Activated CD4-positive, CD25-positive, alpha-beta regulatory T cell (primary cell): ENCODE measurements at regions not wholly inside any gene's neighbourhood (a gene's known extent, or its start where the extent isn't known, plus 50 kb on each side); places are given as distances from the start of the nearest gene placed in this dataset.
"Not testable (repeated sequence)": the region's sequence is repeated elsewhere in the genome, so short reads cannot be mapped to it uniquely, and the experiment has no call there.

Experiments used
- DNase-seq, 4 experiments: peaks; one replicate each; lab custom pipeline; 2025; lab: John Stamatoyannopoulos, UW

DNA sequence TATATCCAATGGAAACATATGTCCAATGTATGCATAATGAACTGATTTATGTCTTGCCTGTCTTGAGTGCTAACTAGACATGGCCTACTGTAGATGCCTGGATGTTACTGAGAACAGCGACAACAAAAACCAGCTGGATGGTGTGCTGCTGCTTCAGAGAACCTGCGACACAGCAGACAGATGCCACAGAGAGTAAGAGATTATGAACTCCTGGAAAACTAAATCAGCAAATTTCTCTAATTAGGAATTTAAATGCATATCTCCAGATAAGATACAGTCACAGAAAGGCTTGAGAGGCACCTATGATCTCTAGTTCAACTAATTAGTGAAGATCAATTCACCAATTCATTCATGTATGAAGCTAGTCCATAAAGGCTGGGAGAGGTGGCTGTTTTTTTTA is 1508.0 kb upstream of the TENM4 start:
- no peak for DNase-seq

DNA sequence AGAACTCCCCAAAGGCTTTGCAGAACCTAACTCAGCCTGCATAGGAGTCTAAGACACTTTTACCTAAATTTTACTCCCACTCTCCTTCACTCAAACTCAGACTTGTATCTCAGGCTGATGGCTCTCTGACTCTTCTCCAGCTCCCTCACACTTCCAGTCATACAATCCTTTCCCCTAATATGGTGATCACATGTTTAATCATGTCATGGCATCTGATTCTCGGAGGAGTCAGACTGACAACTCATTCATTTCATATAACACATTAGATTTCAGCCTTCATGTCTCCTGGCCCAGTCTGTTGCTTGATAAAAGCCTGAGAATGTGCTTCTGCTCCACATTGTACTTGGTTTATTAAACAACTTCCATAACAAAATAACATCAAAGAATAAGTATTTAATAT is 1503.9 kb upstream of the TENM4 start:
- DNase-seq: no peak

DNA sequence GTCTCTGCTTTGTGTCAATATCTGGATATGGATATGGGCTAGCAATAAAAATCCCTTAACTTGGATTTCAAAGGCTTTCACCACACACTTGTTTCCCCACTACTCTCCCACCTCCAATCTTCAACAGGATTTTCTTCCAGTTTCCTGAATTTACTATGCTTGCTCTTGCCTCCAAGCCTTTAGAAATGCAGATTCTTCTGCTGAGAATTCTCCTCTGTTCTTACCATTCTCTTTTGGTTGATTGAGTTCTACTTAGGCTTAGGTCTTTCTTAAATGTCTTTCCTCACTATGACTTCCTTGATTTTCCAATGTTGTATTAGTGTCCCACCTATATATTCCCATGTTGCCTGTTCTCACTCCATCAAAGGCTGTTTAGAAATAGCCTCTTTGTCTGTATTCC is 1502.4 kb upstream of the TENM4 start:
- DNase-seq: no peak

DNA sequence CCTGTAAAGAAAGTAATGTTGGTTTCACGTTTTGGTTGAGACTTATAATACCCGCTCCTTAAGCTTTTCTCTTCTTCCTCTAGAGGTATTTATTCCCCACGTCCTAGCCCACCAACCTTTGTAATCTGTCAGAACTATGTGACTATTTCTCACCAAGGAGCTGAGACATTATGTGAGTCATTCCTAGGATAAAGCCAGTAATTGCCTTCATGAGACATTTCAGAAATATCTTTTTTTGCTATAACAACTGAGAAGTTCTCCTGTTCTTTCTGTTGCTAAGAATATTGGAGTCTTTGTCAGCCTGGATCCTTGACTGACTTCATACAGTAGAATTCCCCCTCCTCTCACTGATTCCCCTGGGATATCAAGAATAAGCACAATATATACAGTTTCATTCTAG is 1497.0 kb upstream of the TENM4 start:
- DNase-seq: no peak

DNA sequence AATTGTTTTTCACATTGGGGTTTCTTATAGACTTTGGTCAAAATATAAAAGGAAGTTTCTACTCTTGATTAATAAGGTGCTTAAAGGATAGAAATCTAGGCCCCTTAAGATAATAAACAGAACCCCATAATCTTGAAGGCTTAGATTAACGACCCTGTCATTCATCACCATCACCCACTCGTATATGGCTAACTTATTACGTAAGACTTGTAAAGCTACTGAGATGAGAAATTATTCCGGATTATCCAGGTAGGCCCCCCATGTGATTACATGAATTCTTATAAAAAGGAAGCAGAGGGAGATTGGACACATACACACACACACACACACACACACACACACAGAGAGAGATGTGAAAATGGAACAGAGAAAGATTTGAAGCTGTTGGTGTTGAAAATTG is 1489.2 kb upstream of the TENM4 start:
- no peak for DNase-seq

DNA sequence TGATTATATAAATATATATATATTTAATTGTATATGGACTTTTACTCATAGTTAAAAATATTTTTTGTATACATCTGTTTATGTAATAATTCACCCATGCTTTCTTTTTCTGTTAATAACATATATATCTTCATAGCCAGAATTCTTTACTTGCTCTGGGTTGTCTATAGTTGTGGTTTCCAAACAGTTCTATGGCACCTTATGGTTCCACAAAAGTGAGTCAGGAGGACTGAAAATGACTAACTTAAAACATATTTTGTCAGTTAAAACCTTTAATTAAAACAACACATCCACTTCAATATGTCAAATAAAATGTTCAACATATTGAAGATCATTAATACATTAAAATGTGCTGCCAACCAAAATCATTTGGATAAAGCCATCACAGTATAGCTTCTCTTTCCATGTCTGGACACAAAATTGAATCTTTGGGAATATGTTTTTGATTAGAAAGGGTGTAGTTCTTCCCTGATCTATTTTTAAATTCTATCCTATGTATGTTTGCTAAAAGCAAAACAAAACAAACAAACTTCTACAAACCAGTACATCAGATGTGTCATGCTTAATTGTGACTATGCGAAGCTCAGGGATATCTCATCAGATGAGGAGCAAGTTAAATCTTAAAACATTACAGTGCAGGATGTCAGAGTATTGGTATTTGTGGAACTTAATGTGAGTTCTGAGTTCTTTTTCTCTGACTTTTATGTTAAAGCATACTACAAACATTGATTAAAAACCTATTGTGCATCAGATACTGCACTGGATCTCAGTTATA is 1488.4 kb upstream of the TENM4 start:
- DNase-seq: no peak

DNA sequence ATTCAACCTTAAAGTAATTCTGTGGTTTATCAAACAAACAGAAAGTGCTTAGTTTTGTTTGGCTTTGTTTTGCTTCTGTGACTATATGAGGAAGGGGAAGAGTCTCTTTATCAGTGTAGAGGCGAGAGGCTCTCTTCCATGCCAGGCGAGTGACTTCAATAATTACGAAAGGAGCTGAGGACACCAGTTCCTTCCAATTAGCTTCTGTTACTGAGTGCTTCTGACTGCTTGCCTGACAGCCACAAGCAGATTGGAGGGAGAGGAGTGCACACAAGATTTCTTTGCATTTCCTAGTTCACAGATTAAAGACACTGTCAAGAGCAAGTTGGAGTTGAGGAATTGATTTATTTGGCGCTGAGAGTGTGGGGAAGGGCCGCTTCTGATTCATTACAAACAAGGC is 1484.5 kb upstream of the TENM4 start:
- no peak for DNase-seq

DNA sequence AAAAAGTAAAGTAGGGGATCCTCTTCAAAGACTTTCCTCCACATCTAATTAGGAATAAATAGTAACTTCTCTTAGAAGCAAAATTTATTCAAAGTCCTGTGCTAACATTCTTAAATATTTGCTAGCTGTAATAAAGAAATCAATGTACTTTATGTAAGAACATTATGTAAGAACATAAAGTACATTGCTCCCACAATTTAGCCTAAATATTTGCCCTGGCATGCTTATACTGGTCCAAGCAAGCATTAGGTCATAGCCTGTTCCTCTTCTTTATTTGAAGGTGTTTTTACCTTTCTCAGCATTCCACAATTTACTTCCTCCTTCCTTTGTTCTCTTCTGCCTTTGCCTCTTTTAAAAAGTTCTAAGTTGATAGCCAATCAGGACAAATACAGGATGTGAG is 1480.5 kb upstream of the TENM4 start:
- DNase-seq: not testable (repeated sequence)

DNA sequence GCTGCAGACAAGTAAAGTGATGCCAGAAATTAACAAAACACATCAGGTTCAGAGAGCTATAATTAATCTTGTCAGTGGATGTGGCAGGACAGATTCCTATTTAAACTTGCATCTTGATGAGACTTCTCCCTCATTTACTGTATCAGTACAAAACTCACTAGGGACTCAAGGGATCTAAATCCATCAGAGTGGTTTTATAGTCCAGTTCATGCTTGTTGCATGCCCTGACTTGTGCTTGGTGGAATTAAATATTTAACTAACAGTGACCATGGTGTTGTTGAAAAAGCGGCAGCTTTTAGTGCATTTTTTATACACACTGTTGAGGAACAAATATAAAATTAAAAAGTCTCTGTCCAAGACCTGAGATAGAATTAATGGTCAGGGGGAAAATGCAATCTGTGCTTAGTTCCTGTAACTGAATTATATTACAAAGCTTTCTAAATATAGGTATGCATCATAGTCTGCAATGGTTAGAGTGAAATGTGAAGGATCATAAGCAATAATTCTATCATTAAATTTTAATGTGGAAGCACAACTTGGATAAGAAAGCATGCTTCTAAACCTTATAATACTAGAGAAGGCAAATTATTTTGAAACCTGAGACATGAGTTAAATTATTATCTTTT is 1475.5 kb upstream of the TENM4 start:
- DNase-seq: no peak

DNA sequence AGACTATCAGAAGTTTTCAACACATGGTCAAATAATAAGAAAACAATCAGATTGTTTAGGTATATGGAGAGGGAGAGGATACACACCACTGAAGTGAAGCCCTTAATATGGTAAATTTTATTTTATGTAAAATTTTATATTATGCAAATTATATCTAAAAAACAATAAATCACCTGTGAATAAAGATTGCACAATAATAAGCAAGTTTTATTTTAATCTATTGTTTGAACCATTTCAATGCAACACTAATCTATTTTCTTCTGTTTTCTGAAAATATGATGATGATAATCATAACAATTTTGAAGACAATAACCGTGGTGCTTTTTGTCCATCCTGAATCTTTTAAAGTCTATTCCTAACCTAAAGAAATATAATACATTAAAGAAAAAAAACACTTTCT is 1473.5 kb upstream of the TENM4 start:
- DNase-seq: no peak

DNA sequence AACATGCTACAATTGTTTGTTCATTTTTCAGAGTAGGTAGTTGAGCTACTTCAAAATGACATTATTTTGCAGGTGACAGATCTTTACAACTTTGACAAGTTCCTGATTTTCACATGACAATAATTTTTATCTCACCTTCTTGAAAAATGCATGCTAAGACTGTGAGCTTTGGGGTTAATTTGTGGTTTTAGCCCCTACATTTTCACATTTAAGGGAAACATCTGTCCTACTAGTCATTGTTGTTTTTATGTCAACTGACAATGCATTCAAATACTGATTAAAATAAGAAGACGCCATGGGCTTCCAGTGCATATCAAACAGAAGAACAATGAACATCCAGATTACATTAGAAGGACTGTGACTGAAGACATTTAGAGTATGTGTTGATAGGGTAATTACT is 1470.8 kb upstream of the TENM4 start:
- DNase-seq: no peak

DNA sequence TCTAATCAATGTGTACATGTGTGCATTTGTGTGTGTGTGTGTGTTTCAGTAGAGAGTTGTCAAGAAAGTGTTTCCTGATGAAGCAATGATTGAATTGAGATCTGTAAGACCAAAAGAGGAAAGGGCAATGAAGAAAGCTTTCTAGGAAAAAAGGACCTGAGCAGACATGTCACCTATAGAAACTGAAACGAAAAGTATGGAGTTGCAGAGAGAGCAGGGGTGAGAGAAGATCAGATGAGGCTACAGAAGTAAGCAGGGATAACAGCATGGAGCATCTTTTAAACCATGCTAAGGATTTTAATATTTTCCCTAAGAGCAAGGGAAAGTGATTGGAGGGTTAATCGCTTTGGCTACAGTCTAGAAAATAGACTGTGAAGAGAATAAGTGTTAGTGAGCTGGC is 1459.4 kb upstream of the TENM4 start:
- DNase-seq: no peak

DNA sequence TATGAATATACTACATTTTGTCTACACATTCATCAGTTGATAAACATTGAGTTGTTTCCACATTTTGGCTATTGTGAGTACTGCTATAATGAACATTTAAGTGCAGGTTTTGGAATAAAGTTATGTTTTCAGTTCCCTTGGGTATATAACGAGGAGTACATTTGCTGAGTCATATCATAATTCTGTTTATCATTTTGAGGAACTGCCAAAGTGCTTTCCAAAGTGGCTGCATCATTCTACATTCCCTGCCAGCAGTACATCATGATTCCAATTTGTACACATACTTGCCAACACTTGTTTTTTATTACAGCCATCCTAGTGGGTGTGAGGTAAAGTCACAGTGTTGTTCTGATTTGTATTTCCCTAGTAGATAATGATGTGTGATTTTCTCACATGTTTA is 1458.6 kb upstream of the TENM4 start:
- no peak for DNase-seq

DNA sequence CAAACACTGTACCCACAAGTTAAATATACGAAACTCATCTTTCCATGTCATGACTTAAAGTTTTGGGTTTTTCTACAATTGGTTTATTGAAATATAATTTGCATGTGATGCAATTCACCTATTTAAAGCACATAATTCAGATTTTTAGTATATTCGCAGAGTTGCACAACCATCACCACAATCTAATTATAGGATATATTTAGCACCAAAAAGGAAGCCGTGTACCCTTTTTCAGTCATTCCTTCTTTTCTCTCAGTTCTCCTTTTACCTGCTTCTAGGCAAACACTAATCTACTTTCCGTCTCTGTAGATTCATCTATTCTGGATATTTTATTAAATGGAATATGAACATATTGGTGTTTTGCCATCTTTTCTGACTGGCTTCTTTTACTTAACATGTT is 1458.1 kb upstream of the TENM4 start:
- no peak for DNase-seq

DNA sequence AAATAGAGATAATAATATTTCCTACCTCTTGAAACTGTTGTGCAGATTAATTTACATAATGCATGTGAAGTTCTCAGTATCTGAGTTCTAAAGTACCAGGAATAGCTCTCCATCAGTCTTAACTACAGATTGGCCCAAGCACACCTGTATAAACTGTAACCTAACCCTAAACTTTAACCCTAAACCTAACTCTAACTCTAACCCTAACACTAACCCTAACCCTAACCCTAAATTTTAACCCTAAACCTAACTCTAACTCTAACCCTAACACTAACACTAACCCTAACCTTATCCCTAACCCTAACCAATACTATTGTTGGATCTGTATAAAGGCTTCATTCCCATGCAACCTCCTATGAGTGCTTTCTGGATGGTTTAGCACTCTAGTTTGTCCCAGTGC is 1445.9 kb upstream of the TENM4 start:
- no peak for DNase-seq

DNA sequence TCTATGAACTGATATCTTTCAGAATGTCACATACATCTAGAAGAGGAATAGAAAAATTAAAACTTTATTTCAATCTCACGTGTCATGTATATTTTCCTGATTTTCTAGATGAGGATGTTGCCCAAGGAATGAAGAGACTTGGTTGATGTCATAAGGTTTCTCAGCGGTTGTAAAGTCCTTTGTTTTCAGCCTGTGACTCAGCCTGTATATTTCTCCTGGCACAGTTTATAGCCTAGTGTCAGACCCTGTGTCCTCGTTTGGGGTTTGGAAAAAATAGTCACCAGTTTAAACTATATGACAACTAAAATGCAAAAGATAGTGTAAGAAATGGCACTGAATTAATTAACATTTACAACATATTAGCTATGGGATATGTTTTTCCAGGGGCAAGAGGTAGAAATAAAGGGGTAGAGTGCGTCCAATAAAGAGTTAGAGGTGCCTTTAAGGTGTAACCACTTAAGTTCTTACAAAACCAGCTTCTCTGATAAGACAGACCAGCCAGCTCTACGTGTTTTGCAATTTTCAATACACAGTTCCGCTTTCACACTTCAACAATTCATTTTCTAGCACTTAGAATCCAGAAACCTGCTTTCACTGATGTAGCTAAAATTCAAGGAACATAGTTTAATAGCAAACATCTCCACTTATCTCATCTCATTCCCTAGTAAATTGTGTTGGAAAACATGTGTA is 1432.6 kb upstream of the TENM4 start:
- DNase-seq: no peak

DNA sequence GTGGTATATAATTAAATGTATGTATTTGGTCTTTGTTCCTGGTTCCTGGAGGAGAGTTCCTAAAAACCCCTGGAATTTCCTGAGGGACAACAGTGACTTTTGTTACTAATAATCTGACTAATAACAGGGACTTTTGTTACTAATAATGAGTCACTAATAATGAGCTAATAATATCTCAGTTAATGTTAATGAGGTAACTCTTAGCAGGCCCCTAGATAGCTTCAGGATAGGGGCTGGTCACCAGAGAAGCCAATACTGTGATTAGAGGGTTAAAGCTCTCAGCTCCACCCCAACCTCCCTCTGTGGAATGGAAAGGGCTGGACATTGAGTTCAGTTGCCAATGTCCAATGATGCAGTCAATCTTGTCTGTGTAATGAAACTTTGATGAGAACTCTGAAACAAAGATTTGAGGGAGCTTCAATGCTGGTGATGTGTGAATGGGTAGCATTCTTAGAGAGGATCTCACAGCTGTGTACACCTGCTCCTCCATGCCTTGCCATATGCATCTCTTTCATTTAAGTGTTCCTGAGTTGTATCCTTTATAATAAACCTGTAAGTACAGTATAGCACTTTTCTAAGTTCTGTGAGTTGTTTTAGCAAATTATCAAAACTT is 1431.4 kb upstream of the TENM4 start:
- no peak for DNase-seq

DNA sequence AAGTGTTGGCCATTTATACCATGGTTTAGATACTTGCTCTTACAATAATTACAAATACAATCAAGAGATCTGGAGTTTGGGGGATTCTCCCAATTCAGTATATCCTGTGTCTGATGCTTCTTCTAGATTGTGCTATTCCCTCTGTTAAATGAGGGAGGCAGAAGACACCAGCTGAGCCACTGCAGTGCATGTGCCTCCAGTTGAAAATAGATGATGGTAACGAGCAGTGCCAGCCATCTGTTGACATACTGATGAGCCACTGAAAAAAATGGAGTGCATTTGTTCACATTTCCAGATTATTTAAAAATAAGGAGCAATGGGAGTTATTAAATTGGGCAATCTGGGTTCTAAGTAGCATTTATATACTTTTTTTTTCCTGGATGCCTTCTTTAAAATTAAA is 1428.0 kb upstream of the TENM4 start:
- DNase-seq: no peak

DNA sequence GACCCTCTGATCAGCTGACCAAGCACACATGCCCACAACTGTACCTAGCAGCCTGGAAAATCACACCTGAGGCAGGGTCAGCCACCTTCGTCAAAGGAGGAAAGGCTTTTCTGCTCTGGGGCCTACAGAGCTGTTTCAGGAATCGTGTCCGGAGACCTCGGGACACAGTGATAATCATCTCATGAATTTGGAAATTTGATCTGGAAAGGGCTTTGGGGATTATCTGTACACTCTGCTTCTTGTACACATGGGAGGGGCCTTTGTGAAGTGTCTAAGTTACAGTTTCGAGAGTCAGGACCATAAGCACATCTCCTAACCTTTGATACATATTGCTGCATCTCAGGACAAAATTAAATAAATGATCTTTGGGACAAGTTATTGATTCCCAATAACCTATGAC is 1421.2 kb upstream of the TENM4 start:
- no peak for DNase-seq

DNA sequence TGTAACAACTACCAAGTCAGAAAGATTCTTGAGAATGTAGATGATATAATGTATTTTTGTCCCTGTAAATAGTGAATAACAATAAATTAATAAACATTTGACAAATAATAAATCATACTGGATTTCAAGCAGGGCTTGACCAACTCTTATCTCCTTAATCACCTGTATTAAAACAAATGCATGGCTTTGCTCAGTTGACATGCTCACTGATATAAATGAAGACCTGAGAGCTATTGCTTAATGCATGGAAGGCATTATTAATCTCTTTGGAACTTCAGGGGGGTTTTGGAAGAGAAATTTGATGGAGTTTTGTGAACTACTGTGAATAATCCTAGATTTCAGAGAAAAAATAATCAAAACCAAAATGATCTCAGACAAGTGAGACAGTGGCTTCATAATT is 1420.4 kb upstream of the TENM4 start:
- DNase-seq: no peak

DNA sequence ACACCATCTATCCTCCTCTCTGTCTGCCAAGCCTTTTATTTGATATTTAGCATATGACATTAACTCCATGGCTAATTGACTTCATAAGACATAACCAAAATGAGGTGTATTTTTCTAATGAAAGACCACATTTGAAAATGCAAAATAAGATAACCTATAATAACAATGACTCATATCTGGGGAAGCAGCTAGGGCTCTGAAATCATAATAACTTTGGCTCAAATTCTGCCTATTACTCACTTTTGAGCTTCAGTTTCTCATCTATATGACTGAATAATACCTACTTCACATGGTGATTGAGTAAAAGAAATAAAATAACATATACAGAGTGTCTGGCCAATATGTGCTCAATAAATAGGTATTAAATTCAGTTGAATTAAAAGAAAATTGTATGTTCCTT is 1419.8 kb upstream of the TENM4 start:
- DNase-seq: no peak

DNA sequence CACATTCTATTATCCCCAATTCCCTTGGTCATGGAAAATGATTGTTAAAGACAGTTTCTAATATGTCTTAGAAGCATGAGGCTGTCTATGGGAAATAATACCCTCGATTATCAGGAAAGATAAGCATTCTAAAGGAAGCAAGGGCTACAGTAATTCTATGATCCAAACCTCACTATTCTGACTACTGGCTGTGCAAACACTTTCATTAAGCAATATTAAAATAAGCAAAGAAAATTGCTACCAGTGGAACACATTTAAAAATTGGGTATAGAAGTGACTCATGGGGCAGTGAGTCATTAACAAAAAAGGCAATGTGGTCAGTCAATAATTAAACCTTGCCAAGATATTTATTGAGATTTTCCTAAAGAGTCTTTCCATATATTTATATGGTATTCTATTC is 1415.2 kb upstream of the TENM4 start:
- no peak for DNase-seq

DNA sequence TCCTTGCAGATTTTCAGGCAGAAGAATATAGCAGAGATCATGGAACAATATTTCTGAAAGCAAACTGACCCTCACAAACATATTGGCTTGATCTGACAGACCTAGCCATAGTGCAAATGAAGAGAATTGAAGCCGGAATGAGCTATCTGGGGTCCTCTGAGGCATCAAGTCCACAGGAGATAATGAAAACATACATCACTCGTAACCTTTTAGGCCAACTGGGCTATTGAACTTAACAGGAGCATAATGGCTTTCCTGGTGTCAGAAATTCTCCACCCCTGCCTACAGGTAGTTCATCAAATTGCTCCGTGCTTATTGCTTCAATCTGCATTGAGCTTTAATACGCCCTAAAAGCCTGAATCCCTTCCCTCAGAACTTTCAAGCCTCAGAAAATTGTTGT is 1414.6 kb upstream of the TENM4 start:
- no peak for DNase-seq
